Middle frontal gyrus (tissue), 1 donor: ENCODE measurements at regions not wholly inside any gene's neighbourhood (a gene's known extent, or its start where the extent isn't known, plus 50 kb on each side); places are given as distances from the start of the nearest gene placed in this dataset.
"Not testable (repeated sequence)": the region's sequence is repeated elsewhere in the genome, so short reads cannot be mapped to it uniquely, and the experiment has no call there.

Experiments used
- DNase-seq: peaks from one replicate; pipeline ENCODE4 v3.0.0-alpha.2; 2015; ENCODE audit warnings: low spot score; ENCODE audit errors: extremely low spot score

DNA sequence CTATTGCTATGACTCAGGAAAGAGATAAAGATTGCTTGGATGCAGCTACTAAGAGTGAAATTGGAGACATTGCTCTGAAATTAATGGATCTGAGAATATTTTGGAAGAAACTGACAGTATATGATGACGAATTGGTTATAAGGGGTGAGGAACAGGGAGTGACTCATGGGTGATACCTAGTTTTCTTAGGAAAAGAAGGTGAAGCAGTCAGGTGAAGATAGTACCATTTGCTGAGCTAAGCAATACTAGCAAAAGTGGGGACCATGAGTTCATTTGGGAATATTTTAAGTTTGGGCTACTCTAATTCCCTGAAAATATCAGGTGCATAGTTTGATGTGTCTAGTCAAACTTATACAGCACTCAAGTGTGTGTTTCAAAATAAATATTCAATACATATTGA lies 260.1 kb upstream of the NFIA start:
- DNase-seq = no peak

DNA sequence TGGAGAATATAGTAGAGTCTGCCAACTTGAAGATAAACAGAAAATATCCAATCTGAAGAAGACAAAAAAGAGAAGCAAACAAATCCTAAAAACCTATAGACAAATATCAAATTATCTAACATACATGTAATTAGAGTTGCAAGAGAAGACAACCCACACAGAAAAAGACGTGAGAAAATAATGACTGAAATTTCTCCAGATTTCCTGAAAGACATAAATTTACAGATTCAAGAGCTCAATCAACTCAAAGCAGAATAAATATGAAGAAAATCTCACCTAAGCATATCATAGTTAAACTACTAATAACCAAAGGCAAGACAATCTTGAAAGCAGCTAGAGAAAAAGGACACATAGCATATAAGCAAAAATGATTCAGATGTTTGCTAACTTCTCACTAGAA lies 261.2 kb upstream of the NFIA start:
- no peak for DNase-seq

DNA sequence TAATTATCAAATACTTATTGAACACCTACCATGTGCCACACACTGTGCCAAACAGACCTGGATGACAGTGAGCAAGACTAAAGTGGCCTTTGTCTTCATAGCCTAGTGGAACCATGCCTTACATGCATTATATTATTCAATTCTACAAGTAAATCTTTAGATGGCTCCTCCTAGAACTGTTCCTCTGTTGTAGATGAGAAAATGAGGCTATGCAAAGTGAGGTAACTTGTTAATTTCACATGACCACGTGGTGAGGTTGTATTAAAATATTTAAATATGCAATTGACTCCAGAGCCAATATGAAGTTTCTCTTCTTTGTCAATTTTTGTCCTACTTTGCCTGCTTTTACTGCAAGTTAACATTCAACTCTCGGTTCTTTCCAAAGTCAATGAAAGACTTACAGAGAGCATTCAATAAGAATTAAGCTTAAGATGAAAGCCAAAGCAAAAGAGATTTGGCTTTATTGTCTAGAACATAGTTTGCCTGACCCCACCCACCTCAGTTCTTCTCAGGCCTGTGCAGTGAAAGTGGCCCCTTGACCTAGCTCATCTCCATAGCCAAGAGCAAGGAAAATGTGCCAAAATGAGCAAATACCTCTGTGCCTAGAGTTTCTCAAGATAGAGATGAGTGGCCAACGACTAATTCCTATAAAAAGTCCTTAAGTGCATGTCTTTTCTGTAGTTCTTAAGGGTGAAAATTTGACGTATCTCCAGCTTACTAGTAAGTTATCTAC lies 263.2 kb upstream of the NFIA start:
- no peak for DNase-seq

DNA sequence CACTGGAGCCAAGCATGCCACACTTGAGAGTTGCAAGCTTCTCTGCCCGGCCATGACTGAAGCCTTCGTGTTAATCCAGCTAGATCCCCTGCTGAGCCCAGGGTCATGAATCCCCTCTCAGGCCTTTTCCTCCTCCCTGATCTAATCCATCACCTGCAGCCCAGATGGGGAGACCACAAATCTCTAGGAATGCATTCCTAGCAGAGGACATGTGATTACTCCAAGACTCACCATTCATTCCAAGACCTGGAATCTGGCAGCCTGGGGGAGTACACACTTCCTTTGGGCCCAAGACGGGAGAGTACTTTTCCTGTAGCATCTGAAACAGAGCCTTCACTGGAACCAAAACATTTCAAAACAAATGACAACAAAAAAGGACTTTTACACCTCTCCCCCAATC lies 269.3 kb upstream of the NFIA start:
- DNase-seq = no peak

DNA sequence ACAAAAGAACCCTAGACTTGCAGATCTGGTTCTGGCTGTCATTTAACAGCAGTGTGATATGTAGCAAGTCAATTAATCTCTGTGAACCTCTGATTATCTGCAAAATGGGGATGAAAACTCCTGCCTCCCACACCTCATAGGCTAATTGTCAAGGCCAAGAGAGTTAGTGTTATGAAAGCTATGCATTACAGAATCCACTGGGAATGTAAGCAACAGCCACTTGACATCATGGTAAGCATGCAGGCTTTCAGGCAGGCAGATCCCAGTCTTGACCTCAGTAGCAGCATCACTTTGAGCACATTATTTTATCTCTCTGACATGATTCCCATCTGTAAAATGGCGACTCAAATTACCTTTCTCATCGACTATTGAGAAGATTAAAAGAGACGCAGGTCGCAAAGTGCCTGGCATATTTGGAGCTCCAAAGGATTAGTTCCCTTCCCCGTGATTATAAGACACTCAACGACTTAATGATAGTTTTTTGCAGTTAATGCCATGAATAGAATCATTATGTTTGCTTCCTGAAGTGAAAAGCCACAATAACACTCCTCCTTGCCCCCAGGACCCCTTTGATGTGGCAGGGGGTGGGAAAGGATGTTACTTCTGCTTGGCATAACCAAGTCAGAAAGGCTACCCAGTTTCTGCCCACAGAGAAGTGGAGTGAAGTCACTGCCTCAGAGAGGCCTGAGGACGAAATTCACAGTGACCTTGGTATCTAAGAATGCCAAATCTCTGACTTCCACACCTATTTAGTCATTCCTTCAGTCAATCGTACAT lies 273.0 kb upstream of the NFIA start:
- no peak for DNase-seq

DNA sequence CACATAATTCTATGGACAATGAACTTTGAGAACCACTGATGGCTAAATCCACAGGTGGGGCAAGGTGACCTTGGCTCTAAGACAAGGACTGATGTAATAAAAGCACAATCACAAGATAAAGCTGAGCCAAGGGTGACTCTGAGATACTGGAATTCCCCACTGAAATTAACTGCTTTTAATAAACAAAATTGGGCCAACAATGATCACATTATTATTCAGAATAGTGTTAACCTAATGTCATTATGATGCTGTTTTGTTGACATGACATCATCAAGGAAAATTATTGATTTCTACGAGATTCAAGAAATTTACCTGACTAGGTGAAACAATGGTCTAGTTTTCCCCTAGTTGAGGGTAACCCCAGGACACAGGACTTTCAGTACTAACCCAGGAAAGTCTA lies 273.7 kb upstream of the NFIA start:
- DNase-seq = no peak

DNA sequence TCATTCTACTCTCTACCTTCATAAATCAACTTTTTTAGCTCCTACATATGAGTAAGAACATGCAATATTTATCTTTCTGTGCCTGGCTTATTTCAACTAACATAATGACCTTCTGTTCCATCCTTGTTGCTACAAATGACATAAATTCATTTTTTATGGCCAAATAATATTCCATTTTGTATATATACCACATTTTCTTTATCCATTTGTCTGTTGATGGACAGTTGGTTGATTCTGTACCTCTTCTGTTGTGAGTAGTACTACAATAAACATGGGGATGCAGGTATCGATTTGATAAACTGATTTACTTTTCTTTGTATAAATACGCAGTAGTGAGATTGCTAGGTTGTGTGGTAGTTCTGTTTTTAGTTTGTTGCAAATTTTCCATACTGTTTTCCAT lies 279.5 kb upstream of the NFIA start:
- no peak for DNase-seq

DNA sequence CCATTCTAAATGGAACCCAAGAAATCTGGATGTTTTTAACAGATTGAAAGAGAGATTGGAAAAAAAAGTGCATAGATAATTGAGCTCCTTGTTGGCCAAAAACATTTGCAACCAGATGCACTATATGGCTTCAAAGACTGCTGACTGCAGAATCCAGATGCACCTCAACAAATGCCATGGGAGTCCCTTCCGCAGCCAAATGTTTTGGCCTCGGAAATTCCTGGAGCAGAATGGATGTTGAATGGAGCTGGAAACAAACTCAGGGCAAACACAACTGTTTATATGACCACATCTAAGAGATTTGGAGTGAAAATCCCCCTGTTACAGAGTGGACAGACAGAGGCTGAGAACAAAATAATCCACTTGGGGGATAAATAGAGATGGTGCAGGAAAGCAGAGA lies 285.0 kb upstream of the NFIA start:
- DNase-seq = no peak

DNA sequence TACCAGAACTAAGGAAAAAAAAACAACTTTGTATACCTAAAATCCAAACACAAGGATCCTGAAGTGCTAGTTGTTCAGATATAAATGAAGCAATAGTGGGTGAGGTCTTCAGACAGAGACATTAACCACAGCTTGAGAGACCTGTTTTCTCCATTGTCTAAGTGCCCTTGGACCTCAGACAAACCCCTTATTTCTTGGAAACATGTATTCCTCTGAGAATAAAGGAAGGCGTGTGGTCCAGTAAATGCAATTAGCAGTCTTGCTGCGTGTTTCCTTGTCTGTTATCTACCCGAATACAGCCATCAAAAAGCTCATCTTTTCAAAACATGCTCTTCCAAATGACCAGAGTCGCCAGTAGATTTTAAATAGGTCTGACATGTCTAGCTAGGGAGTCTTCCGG lies 291.1 kb upstream of the NFIA start:
- no peak for DNase-seq

DNA sequence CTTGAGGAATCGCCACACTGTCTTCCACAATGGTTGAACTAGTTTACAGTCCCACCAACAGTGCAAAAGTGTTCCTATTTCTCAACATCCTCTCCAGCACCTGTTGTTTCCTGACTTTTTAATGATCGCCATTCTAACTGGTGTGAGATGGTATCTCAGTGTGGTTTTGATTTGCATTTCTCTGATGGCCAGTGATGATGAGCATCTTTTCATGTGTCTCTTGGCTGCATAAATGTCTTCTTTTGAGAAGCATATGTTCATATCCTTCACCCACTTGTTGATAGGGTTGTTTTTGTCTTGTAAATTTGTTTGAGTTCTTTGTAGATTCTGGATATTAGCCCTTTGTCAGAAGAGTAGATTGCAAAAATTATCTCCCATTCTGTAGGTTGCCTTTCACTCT lies 309.3 kb upstream of the NFIA start:
- not testable (repeated sequence) for DNase-seq

DNA sequence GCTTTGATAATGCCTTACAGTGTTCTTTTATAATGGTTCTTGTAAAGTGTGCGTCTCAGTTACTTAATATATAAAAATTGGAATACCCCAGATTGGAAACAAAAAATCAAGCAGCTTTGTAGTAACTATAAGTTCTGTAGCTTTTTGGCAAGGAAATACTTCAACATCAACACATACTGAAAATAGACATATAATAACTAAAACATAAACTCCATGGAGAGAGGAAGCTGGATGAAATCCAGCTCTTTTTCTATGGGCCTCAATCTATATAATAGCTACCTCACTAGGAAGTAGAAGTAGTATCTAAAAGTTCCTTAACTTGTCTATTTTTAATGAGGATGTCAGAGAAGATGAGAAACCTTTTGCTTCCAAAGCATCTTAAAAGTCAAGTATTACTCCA lies 313.3 kb upstream of the NFIA start:
- DNase-seq = no peak

DNA sequence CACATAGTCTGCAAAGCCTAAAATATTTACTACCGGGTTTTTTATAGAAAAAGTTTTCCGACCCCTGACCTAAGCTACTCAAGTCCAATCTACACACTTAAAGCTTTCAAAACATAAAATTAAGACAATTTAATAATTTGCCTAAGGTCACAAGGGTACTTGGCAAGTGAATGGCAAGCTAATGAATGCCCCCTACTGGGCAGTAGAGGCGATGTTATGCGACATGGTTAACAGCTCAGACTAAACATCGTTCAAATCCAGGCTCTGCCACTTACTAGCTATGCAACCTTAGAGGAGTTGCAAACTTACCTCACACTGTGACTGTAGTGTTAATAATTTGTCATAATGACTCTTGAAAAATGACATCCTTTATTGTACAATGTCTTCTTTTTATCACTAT lies 317.2 kb upstream of the NFIA start:
- no peak for DNase-seq

DNA sequence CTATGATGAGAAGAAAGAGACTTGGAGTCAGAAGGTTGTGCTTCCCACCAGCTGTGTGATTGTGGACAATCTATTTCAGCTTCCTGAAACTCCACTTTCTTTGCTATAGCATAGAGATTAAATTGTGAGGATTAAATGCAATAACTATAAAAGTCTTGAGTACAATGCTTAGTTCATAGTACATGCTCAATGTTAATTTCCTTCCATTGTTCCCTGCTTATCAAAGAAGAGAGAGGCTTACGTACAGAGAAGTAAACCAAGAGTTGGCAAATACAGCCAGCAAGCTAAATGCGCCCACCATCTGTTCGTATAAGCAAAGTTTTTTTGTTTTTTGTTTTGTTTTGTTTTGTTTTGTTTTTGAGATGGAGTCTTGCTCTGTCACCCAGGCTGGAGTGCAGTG lies 317.9 kb upstream of the NFIA start:
- DNase-seq = no peak

DNA sequence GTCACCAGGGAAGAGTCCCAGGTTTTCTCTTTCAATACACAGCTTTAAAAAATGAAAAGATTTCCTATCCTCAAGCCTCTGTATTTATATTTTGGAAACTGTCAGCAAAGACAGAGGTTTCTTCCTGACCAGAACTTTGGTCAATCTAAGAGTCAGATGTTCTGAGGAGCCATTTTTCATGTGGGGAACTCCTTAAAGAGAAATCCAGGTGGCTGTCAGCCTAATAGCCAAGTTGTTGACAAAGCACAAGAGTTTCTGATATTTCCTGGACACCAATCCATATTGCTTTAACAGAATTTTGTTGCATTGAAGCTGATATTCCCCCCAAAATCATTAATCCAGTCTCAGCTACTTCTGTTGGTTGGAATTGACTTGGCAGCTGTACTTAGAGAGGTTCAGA lies 318.6 kb upstream of the NFIA start:
- DNase-seq = no peak

DNA sequence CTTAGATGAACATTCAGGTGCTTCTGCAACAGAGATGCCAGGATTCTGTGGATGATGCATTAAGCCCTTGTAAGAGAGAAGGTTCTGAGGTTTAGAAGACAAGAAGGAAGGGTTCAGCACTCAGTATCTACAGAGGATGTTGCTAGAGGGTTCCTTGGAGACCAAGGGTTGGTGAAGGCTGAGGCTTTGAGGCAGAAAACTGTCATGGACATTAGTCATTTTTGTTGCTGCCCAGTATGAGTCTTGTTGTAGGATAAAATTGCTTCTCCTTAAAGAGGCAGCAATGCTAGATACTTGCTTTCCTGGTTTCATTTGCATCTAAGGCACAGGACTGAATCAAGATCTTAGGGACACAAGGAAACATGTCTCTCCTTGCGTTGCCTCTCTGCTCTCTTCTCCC lies 319.4 kb upstream of the NFIA start:
- no peak for DNase-seq

DNA sequence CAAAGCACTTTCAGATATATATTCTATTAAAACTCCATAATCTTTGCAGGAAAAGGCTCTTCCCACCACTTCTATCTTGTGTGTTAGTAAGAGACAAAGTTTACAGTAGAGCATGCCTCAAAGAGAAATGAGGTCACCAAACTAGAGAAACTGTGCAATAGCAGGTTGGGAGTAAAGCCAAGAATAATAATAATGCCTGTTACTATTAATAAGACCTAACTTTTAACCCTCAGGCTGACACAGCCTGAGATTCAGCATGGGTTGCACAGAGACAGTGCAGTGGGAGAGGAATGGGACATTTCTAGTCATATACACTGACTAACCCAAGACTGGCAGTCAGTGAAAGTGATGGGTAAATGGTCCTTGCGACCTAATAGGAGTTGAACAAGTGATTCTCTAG lies 320.2 kb upstream of the NFIA start:
- DNase-seq = no peak

DNA sequence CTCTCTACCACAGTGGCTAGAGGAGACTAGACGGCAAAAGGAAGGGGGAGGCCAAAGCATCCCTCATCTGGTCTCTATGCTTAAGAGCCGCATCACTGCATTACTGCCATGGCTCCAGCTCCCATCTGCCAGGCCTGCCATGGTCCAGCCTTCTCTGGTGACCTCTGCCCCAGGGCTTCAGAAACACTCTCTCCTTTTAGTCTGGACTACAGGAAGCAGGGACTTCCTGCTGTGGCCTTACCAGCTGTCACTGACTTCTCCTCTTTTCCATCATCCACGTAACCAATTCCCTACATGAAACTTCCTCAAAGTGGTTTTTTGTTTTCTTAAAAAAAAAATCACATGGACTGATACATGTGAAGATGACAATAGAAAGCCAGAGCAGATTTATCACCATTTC lies 323.1 kb upstream of the NFIA start:
- DNase-seq = no peak

DNA sequence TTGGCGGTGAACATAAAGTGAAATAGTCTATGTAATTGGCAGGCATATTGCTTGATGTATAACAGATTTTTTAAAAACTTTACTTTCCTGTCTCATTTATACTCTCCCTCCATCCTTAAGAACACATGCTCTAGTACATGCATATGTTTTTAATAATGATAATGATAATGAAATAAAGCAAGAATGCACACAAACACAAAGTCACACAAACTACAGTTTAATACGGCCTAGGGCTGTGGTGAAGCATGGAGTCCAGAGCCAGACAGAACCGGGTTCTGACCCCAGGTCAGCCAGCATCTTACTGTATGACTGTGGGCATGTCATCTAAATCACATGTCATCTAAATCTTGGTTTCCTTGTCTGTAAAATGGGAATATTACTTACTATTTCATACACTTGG lies 324.9 kb upstream of the NFIA start:
- DNase-seq = no peak

DNA sequence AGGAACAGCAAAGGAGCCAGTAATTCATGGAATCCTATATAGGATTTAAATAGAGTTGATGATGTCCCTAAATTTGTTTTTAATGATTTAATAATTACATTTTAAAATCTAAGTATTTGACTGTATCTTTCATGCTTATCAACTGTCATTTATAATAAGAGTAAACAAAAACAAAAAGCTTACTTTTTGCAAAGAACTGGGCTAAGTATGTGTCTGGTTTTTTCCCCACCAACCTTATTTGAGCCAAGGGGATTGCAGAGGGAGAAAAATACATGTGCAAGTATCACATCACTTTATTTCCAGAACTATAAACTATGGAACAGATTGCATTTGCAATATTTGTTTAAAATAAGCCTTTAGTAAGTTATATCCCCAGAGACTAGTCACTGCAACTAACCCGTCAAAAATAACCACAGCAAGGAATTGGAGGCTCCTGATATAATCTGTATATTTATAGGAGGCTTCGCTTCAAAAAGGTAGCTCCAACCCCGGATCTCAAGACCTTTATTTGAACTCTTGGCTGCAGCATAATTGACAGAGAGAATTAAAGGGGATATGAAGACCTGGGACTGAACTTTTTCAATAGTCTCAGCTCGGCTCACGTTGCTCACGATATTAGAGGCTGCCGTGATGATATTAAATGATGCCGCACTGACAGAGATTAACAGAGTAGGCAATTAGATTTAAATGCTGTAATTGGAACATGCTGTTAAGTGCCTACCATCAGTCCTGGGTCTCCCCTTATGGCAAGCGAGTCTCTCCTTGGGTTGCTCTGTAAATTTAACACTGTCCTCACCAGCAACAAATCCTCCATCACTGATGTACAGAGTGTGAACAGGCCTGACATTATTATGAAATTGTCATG lies 329.1 kb upstream of the NFIA start:
- DNase-seq = no peak

DNA sequence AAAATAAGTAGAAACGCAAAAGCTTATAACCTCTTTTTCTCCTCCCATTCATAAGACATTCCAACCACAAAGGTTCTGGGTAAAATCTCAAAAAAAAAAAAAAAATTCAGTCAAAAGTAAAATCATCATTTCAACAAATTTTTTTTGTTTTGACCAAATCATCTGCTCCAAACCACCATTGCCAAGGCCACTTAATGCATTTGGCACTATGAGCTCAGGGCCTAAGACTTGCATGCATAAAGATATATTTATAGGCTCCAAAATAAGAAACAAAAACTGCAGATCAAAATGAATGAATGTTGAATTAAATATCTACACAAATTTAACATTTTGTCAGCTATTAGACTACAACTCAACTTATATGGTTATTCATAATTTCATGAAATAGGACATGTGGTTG lies 331.1 kb upstream of the NFIA start:
- no peak for DNase-seq

DNA sequence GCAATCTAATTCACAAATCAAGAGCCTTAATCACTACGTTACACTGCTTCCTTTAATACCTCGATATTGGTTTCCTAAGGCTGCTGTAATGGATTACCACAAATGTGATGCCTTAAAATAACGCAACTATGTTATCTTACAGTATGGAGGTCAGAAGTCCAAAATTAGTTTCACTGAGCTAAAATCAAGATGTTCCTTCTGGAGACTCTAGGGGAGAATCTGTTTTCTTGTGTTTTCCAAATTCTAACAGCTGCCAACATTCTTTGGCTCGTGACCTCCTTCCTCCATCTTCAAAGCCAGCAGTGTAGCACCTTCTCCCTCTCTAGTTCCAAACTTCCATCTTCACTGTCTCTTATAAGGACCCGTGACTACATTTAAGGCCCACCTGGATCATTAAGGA lies 335.0 kb upstream of the NFIA start:
- DNase-seq = no peak

DNA sequence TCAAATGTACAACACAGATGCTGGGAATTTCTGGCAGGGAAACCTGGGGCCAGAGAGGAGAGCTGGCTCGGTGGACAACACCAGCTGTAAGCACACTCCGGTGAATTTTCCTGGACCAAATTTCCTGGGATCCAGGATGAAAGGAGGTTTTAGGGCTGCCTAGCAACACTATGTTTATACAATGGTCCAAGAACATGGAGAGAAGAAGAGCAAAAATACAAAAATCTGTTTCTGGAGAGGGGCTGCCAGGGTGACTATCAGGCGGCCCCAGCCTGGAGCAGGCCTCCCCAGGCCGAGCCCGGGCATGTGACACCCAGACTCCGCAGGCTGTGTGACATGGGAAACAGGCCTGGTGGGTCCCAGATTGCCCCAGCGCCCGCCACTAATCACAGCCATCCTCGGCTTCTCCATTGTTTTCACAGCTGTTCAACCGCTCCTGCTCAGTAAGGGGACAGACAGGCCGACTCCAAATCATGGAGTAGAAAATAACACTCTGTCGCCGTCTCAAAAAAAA lies 336.0 kb upstream of the NFIA start:
- DNase-seq = no peak
